ENCODE measurements at regions not wholly inside any gene's neighbourhood (a gene's known extent, or its start where the extent isn't known, plus 50 kb on each side); places are given as distances from the start of the nearest gene placed in this dataset.

DNA sequence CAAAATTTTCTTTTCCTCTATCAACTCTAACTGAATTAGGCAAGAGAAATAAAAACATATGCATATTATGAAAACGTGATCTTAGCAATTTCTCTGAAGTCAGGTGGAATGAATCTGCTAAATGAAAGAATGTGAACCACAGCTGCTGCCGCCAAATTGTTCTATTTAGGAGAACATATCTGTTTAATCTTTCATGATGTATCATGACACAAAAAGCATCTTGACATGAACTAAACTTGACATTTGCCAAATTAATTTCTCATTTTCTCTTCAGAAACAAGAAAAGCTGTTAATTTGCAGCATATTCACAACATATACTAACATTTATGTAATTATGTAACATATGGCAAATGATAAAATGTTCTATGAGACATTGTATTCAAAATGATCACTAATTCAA is 1237.9 kb downstream of the TECRL start:
- no peak for DNase-seq (ENCODE audit: low read depth)
- H3K4me3 ChIP-seq (ENCODE audit: low read depth, low read length): no peak overlapping the region
- no peak for TF ChIP-seq CTCF (IDR thresholded peaks at IDR 0.05; ENCODE audit: insufficient read depth, low read depth, low read length, missing control alignments)

- TF ChIP-seq CTCF (IDR thresholded peaks at IDR 0.05; ENCODE audit: insufficient read depth, low read depth, low read length, missing control alignments): no peak
- no peak for DNase-seq (ENCODE audit: low read depth)
- H3K4me3 ChIP-seq (ENCODE audit: low read depth, low read length): no peak overlapping the region
These were observed 1238.3 kb downstream of the TECRL start for GRCh38 chr4:63170923-63171322.

GRCh38 chr4:63169836-63170235 is 1239.4 kb downstream of the TECRL start:
- no peak for DNase-seq (ENCODE audit: low read depth)
- TF ChIP-seq CTCF (IDR thresholded peaks at IDR 0.05; ENCODE audit: insufficient read depth, low read depth, low read length, missing control alignments): no peak
- no peak overlapping the region for H3K4me3 ChIP-seq (ENCODE audit: low read depth, low read length)

GRCh38 chr4:63155561-63155960 is 1253.7 kb downstream of the TECRL start:
- H3K4me3 ChIP-seq (ENCODE audit: low read depth, low read length): no peak overlapping the region
- no peak for DNase-seq (ENCODE audit: low read depth)
- no peak for TF ChIP-seq CTCF (IDR thresholded peaks at IDR 0.05; ENCODE audit: insufficient read depth, low read depth, low read length, missing control alignments)

DNA sequence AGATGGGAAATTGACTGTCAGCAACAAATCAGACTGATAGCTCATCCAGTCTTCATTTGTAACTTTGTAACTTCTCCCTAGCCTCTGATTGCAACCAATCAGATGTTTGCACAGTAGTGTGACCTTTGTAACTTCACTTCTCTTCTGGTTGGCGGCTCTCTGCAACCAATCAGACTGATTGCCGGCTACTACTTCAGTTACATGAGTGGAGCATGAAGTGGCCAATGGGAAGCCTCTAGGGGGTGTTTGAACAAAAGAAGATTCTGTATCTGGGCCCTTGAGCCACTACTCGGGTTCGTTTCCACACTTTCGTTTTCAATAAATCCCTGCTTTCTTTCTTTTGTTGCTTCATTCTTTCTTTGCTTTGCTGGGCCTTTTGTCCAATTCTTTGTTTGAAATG is 1285.8 kb downstream of the TECRL start:
- no peak overlapping the region for H3K4me3 ChIP-seq (ENCODE audit: low read depth, low read length)
- no peak for TF ChIP-seq CTCF (IDR thresholded peaks at IDR 0.05; ENCODE audit: insufficient read depth, low read depth, low read length, missing control alignments)
- no peak for DNase-seq (ENCODE audit: low read depth)

DNA sequence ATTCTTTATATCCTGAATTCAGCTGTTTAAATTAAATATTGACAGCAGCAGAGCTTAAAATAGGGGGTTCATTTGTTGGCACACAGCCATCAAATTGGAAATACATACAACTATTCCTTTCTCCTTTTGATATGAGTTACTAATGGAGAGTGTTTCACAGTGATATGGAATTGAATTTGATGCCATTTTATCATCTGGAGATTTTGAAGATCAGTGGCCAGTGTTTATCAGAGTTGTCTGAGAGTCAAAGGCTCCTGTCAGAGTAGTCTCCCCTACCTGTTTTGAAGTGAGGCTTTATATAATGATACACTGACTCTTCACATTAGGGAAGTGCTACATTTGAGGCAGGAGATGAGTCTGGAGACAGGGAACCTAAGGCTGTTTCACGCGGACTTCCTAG is 1286.3 kb downstream of the TECRL start:
- DNase-seq (ENCODE audit: low read depth): no peak
- TF ChIP-seq CTCF (IDR thresholded peaks at IDR 0.05; ENCODE audit: insufficient read depth, low read depth, low read length, missing control alignments): no peak
- no peak overlapping the region for H3K4me3 ChIP-seq (ENCODE audit: low read depth, low read length)

DNA sequence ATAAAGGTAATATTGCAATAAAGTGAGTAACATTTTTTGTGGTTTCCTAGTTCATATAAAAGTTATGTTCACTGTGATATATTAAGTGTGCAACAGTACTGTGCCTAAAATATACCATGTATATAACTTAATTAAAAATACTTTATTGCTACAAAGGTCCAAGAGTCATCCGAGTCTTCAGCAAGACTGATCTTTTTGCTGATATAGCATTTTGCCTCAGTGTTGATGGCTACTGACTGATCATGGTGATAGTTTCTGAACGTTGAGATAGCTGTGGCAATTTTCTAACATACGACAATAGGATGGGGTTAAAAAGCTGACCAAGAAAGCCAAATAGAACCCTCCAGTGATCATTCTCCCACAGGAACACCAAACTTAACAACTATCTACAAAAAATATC is 1302.7 kb downstream of the TECRL start:
- no peak for DNase-seq (ENCODE audit: low read depth)
- H3K4me3 ChIP-seq (ENCODE audit: low read depth, low read length): no peak overlapping the region
- TF ChIP-seq CTCF (IDR thresholded peaks at IDR 0.05; ENCODE audit: insufficient read depth, low read depth, low read length, missing control alignments): no peak
